Endothelial cell (in vitro differentiated cells): ENCODE measurements at regions not wholly inside any gene's neighbourhood (a gene's known extent, or its start where the extent isn't known, plus 50 kb on each side); places are given as distances from the start of the nearest gene placed in this dataset.

Experiments
- DNase-seq: peaks from one replicate; pipeline ENCODE4 v3.0.0; 2021; ENCODE audit warnings: low spot score
- H3K27ac Mint-ChIP-seq: one replicate; pipeline ENCODE4 v1.8.0; 2021; ENCODE audit warnings: mixed read lengths, inconsistent platforms; ENCODE audit not compliant: unreplicated experiment
- H3K27me3 Mint-ChIP-seq: one replicate; pipeline ENCODE4 v1.8.0; 2021; ENCODE audit warnings: mild to moderate bottlenecking, moderate library complexity, mixed read lengths, inconsistent platforms; ENCODE audit not compliant: unreplicated experiment
- H3K36me3 Mint-ChIP-seq: one replicate; pipeline ENCODE4 v1.8.0; 2021; ENCODE audit warnings: mild to moderate bottlenecking, low read depth, mixed read lengths, inconsistent platforms; ENCODE audit not compliant: unreplicated experiment
- H3K4me1 Mint-ChIP-seq: one replicate; pipeline ENCODE4 v1.8.0; 2021; ENCODE audit warnings: mild to moderate bottlenecking, mixed read lengths, inconsistent platforms; ENCODE audit not compliant: unreplicated experiment
- H3K4me3 Mint-ChIP-seq: one replicate; pipeline ENCODE4 v1.8.0; 2021; ENCODE audit warnings: mild to moderate bottlenecking, mixed read lengths, inconsistent platforms; ENCODE audit not compliant: unreplicated experiment
- H3K9me3 Mint-ChIP-seq: one replicate; pipeline ENCODE4 v1.8.0; 2021; ENCODE audit warnings: mixed read lengths, inconsistent platforms; ENCODE audit not compliant: unreplicated experiment
- CTCF ChIP-seq: fragments of 200-600 bp; sonication (generic); IDR thresholded peaks from one replicate; pipeline ENCODE4 v1.5.0; 2021; ENCODE audit warnings: antibody characterized with exemption; ENCODE audit not compliant: unreplicated experiment

GRCh38 chr4:60879135-60879701 is 320.9 kb upstream of the ADGRL3 start:
- no peak for TF ChIP-seq CTCF
- Mint-ChIP-seq H3K27ac (no peak overlapping the region), H3K9me3 (no peaks in the 10 kb centered on the region)

GRCh38 chr4:60884587-60884986 is 315.5 kb upstream of the ADGRL3 start:
- H3K36me3 Mint-ChIP-seq = no peaks in the 10 kb centered on the region
- H3K4me1 Mint-ChIP-seq = peaks cover 9% of the 10 kb centered on the region
- no peak for DNase-seq
- no peak overlapping the region for H3K4me3 Mint-ChIP-seq
- H3K9me3 Mint-ChIP-seq = no peaks in the 10 kb centered on the region
- no peak overlapping the region for H3K27ac Mint-ChIP-seq
- H3K27me3 Mint-ChIP-seq = no peaks in the 10 kb centered on the region
- TF ChIP-seq CTCF = no peak

More at GRCh38 chr4:60879135-60879701, 320.9 kb upstream of the ADGRL3 start:
- Mint-ChIP-seq H3K4me3 (no peak overlapping the region), H3K27me3 (no peaks in the 10 kb centered on the region), H3K4me1 (no peaks in the 10 kb centered on the region), H3K36me3 (no peaks in the 10 kb centered on the region)
- DNase-seq = no peak

DNA sequence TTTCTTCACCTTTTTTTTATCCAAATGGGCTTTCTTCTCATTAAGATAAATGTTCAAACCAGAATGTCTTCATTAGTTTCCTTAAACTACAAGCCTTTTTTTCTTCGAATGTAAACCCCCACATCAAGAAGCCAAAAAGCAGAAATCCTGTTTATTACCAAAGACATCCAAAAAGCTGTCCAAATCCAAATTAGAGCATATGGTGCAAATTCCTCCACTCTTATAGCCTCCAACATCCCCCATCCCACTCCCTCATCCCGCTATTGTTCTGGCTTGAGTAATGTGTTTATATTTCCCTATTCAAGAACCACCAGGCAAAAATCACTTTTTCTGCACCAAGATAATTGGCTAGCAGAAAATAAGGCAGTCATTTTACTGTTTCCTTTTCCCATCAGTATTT is 315.1 kb upstream of the ADGRL3 start:
- Mint-ChIP-seq H3K9me3 (no peaks in the 10 kb centered on the region), H3K4me3 (no peak overlapping the region), H3K36me3 (no peaks in the 10 kb centered on the region), H3K27me3 (no peaks in the 10 kb centered on the region), H3K27ac (no peak overlapping the region), H3K4me1 (peaks cover 9% of the 10 kb centered on the region)
- no peak for TF ChIP-seq CTCF
- DNase-seq = no peak

DNA sequence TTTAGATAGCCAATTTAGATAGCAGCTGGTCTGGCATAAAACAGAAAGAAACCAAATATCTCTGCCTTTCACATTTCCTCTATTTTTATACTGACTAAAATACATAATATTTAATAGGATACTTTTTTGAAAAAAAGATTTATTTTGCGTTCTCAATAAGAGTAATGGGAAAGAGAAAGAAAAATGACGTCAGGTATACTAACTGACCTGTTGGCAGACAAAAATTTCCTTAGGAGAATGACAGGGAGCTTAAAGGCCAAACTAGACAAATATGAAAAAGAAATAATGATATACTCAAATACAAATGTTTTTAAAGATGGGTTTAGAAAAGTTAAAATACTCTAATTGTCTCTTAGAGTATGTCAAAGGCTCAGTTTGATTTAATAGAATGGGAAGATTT is 309.4 kb upstream of the ADGRL3 start:
- Mint-ChIP-seq H3K27ac (no peak overlapping the region), H3K4me1 (peaks cover 7% of the 10 kb centered on the region), H3K4me3 (no peak overlapping the region), H3K36me3 (no peaks in the 10 kb centered on the region), H3K9me3 (no peaks in the 10 kb centered on the region), H3K27me3 (no peaks in the 10 kb centered on the region)
- DNase-seq = no peak
- no peak for TF ChIP-seq CTCF

DNA sequence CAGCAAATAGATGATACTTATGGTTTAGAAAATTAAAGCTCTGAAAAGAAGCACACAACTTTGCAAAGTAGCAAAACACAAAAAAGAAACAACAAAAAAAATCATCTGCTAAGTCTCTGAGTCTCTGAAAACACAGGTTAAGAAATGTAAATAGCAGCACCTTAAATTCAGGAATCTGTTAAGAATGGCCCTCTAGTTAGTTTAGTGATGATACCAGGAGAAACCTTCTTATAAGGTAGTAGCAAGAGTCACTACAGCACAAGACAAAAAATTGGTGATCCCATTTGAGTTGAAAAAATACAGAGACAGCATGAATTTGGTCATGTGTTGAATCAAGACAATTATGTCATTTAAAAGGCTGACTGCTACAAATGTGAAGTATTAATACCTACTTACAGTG is 308.2 kb upstream of the ADGRL3 start:
- Mint-ChIP-seq H3K27ac (no peak overlapping the region), H3K36me3 (no peaks in the 10 kb centered on the region), H3K27me3 (no peaks in the 10 kb centered on the region), H3K9me3 (no peaks in the 10 kb centered on the region), H3K4me3 (no peak overlapping the region), H3K4me1 (peaks cover 7% of the 10 kb centered on the region)
- no peak for TF ChIP-seq CTCF
- DNase-seq = no peak
